Peyer's patch (tissue), 4 donors: ENCODE measurements at regions not wholly inside any gene's neighbourhood (a gene's known extent, or its start where the extent isn't known, plus 50 kb on each side); places are given as distances from the start of the nearest gene placed in this dataset.

Experiments used
- POLR2A ChIP-seq, 2 donors: fragments of 450-650 bp; IDR thresholded peaks; one replicate each; pipeline ENCODE4 v1.5.1; 2017; ENCODE audit warnings: antibody characterized with exemption in 2 of 2, mild to moderate bottlenecking in 2 of 2, moderate library complexity in 2 of 2
- TF ChIP-seq, protein P1 (sequence below), 6 experiments: fragments of 450-650 bp in 4 of 6; fragments of 200-600 bp in 2 of 6; sonication (generic) in 1 of 6; IDR thresholded peaks; one replicate each; pipeline ENCODE4 v1.5.1; 2017 to 2019; ENCODE audit warnings: antibody characterized with exemption in 6 of 6, mild to moderate bottlenecking in 3 of 6, moderate library complexity in 1 of 6

DNA sequence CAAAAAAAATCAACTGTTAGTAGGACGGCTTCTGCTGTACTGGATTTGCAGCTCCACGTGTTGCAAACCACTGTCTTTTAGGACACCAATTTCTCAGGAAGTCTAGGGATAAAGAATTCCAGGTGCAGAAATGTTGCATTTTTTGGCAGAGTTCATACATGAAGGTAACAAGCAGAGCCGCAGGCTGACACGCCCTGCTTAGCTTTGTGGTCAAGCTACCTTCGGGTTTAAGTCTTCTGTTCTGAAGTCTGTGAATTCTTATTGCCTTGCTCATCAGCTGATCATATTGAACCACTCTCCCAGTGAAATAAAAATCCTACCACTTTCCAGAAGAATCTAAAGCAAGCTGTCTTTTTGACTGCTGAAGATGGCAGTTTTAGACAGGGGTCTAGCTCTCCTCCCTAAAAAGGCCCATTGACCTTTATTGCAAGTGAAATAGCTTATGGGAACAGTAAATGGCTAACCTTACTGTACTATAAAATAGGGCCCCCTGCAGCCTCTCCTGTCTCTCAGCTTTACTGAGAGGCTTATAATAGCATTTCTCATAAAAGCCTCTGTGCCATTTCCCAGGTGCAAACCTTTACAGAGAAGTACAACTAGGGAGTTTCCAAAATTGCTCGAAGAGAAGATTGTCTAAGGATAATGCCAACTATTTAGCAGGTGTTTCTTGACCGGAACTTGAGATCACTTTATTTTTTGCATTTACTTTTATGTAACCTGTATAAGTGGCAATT lies 262.2 kb upstream of the IL12A start:
- TF ChIP-seq, protein P1, sequence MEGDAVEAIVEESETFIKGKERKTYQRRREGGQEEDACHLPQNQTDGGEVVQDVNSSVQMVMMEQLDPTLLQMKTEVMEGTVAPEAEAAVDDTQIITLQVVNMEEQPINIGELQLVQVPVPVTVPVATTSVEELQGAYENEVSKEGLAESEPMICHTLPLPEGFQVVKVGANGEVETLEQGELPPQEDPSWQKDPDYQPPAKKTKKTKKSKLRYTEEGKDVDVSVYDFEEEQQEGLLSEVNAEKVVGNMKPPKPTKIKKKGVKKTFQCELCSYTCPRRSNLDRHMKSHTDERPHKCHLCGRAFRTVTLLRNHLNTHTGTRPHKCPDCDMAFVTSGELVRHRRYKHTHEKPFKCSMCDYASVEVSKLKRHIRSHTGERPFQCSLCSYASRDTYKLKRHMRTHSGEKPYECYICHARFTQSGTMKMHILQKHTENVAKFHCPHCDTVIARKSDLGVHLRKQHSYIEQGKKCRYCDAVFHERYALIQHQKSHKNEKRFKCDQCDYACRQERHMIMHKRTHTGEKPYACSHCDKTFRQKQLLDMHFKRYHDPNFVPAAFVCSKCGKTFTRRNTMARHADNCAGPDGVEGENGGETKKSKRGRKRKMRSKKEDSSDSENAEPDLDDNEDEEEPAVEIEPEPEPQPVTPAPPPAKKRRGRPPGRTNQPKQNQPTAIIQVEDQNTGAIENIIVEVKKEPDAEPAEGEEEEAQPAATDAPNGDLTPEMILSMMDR (IDR thresholded peaks at IDR 0.05), result no peak
- no peak for TF ChIP-seq POLR2A (IDR thresholded peaks at IDR 0.05)
